Nephron (organoid): ENCODE measurements at regions not wholly inside any gene's neighbourhood (a gene's known extent, or its start where the extent isn't known, plus 50 kb on each side); places are given as distances from the start of the nearest gene placed in this dataset.

ENCODE experiments used
- H3K27ac Mint-ChIP-seq, 3 experiments: 2 replicates each; pipeline ENCODE4 v1.8.0; 2020; ENCODE audit warnings: mixed read lengths in 3 of 3, mild to moderate bottlenecking in 2 of 3, moderate library complexity in 1 of 3
- H3K27me3 Mint-ChIP-seq: 2 replicates; pipeline ENCODE4 v1.8.0; 2021; ENCODE audit warnings: low read depth, mild to moderate bottlenecking, moderate library complexity, mixed read lengths
- H3K36me3 Mint-ChIP-seq: 2 replicates; pipeline ENCODE4 v1.8.0; 2020; ENCODE audit warnings: low read depth, mixed read lengths
- H3K4me1 Mint-ChIP-seq: 2 replicates; pipeline ENCODE4 v1.8.0; 2020; ENCODE audit warnings: mixed read lengths
- H3K4me3 Mint-ChIP-seq, 3 experiments: 2 replicates each; pipeline ENCODE4 v1.8.0; 2020; ENCODE audit warnings: mild to moderate bottlenecking in 3 of 3, mixed read lengths in 3 of 3, moderate library complexity in 2 of 3
- H3K9me3 Mint-ChIP-seq: 2 replicates; pipeline ENCODE4 v1.8.0; 2020; ENCODE audit warnings: mixed read lengths
- TF ChIP-seq, protein P1 (sequence below), 3 experiments: fragments of 200-600 bp; sonication (generic); IDR thresholded peaks; one replicate each; pipeline ENCODE4 v1.5.0; 2021; ENCODE audit warnings: antibody characterized with exemption in 3 of 3; ENCODE audit not compliant: unreplicated experiment in 3 of 3

- Mint-ChIP-seq H3K27me3 (no peaks in the 10 kb centered on the region), H3K4me3 (no peak overlapping the region), H3K36me3 (no peaks in the 10 kb centered on the region), H3K4me1 (peaks cover 5% of the 10 kb centered on the region), H3K9me3 (peaks cover 2% of the 10 kb centered on the region), H3K27ac (no peak overlapping the region)
- TF ChIP-seq, protein P1, sequence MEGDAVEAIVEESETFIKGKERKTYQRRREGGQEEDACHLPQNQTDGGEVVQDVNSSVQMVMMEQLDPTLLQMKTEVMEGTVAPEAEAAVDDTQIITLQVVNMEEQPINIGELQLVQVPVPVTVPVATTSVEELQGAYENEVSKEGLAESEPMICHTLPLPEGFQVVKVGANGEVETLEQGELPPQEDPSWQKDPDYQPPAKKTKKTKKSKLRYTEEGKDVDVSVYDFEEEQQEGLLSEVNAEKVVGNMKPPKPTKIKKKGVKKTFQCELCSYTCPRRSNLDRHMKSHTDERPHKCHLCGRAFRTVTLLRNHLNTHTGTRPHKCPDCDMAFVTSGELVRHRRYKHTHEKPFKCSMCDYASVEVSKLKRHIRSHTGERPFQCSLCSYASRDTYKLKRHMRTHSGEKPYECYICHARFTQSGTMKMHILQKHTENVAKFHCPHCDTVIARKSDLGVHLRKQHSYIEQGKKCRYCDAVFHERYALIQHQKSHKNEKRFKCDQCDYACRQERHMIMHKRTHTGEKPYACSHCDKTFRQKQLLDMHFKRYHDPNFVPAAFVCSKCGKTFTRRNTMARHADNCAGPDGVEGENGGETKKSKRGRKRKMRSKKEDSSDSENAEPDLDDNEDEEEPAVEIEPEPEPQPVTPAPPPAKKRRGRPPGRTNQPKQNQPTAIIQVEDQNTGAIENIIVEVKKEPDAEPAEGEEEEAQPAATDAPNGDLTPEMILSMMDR (IDR thresholded peaks at IDR 0.05; ENCODE audit: unreplicated experiment in 3 of 3) = no peak
Observed at GRCh38 chr12:87836190-87836589, 193.0 kb downstream of the C12orf50 start.

DNA sequence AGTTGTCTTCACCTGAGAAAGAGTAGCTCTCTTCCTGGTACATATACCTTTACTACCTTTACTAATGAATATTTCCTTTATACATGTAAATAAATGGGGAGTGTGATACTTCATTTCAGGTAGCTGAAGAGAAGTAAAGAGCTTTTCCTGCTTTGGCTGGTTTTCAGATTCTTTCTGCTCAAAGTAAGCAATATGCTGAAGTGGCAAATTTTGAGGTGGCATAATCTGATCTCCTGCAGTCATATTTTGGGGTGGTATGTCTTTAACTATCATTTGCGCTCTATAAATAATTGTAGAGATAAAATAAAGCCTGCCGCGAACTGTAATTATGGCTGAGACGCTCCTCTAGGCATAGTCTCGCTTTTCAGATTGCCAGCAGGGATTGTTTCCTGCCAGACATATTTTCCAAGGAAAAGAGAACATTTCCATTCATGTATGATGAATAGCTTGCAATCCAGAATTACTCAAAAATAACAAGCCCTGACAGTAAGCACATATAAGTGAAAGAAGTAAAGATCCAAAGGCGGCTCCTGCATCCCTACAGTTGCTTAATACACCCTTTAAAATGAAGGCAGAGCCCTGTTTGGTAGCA lies 200.7 kb downstream of the C12orf50 start:
- H3K9me3 Mint-ChIP-seq = no peaks in the 10 kb centered on the region
- H3K27me3 Mint-ChIP-seq = no peaks in the 10 kb centered on the region
- no peak overlapping the region for H3K27ac Mint-ChIP-seq
- H3K4me1 Mint-ChIP-seq = no peaks in the 10 kb centered on the region
- TF ChIP-seq, protein P1 (IDR thresholded peaks at IDR 0.05; ENCODE audit: unreplicated experiment in 3 of 3) = no peak
- no peak overlapping the region for H3K4me3 Mint-ChIP-seq
- no peaks in the 10 kb centered on the region for H3K36me3 Mint-ChIP-seq

DNA sequence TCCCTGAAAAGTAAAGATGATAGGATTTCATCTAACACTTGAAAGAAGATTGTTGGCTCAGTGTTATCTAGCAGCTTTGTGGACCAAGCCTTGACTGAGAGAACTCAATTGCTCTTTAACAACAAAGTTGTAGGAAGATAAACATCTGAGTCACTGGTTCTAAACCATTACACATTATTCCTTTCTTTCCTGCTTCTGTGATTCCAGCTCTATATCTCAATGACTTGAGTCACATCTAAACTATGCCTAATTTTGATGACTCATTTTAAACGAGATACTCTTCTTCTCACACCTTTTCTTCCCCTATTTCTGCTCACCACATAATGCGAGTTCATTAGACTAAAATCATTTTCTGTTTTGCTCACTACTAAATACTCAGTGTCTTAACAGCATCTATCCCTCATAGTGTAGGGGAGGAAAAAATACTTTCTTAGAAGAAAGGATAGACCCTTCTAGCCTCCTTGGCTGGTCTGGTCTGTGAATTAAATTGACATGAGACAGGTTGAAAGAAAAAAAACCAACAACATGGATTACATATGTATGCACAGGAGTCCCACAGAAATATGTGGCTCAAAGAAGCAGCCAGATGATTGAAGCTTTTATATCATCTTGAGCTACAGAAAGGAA lies 201.4 kb downstream of the C12orf50 start:
- no peaks in the 10 kb centered on the region for H3K36me3 Mint-ChIP-seq
- no peaks in the 10 kb centered on the region for H3K4me1 Mint-ChIP-seq
- no peaks in the 10 kb centered on the region for H3K27me3 Mint-ChIP-seq
- TF ChIP-seq, protein P1 (IDR thresholded peaks at IDR 0.05; ENCODE audit: unreplicated experiment in 3 of 3) = no peak
- H3K4me3 Mint-ChIP-seq = no peak overlapping the region
- no peaks in the 10 kb centered on the region for H3K9me3 Mint-ChIP-seq
- H3K27ac Mint-ChIP-seq = no peak overlapping the region

DNA sequence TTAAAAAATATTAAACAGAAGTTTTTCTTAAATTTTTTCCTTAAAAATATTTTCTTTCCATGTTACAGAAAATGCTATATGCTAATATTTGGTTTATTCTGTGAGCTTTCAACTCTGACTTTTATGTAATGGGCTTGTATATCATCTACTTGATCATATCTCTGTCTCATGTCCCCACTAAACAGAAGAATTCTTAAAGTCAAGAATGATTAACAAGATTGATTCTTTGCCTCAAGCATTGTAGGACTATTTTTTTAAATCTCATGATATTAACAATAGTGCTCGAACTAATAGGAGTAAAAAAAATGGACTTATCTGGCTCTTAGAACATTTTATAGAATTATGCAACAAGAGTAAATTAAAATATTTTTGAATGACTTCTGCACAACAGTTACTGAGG lies 206.3 kb downstream of the C12orf50 start:
- TF ChIP-seq, protein P1 (IDR thresholded peaks at IDR 0.05; ENCODE audit: unreplicated experiment in 3 of 3) = no peak
- Mint-ChIP-seq H3K27me3 (no peaks in the 10 kb centered on the region), H3K4me1 (peaks cover 14% of the 10 kb centered on the region), H3K9me3 (no peaks in the 10 kb centered on the region), H3K4me3 (no peak overlapping the region), H3K36me3 (no peaks in the 10 kb centered on the region), H3K27ac (no peak overlapping the region)

DNA sequence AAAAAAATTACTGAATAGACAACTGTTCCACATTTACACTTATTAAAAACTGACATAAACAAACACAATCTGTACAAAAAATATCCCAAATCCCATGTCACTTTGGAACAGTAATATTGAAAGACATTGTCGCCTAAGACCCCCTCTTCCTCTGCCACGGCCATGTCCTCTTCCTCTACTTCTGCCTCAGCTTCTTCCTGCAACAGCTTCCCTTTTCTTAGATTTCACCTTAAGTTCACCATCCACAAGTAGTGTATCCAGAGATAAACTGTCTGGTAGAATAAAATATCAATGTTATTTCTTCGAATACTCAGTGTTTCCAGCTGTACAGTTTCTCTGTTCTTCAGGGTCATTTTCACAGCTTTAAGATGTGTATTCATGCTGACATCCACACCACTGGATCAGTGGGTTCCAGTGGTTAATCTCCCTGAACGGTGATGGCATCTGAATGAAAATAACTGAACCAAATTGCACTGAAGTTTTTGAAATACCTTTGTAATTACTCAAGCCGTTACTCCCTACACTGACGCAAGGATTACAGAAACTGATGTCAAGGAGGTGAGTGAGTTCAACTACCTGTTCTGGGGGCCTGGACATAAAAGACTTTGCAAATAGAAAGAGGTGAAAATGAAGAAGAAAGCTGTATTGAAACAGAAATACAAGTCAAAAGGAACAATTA lies 208.5 kb downstream of the C12orf50 start:
- Mint-ChIP-seq H3K4me3 (no peak overlapping the region), H3K4me1 (peaks cover 22% of the 10 kb centered on the region), H3K27ac (peak overlapping the region; percentile 3 to 82 (median 39)), H3K36me3 (no peaks in the 10 kb centered on the region), H3K27me3 (no peaks in the 10 kb centered on the region), H3K9me3 (no peaks in the 10 kb centered on the region)
- TF ChIP-seq, protein P1 (IDR thresholded peaks at IDR 0.05; ENCODE audit: unreplicated experiment in 3 of 3) = no peak
